Uterus (tissue), 2 donors: ENCODE measurements at regions not wholly inside any gene's neighbourhood (a gene's known extent, or its start where the extent isn't known, plus 50 kb on each side); places are given as distances from the start of the nearest gene placed in this dataset.

Experiments used
- POLR2A ChIP-seq, 2 donors: fragments of 450-650 bp; IDR thresholded peaks; one replicate each; pipeline ENCODE4 v1.6.1; 2016; ENCODE audit warnings: antibody characterized with exemption in 2 of 2, mild to moderate bottlenecking in 1 of 2, moderate library complexity in 1 of 2
- TF ChIP-seq, protein P1 (sequence below), 4 experiments: fragments of 200-600 bp in 2 of 4; fragments of 450-650 bp in 2 of 4; sonication (generic) in 2 of 4; IDR thresholded peaks; one replicate each; pipeline ENCODE4 v1.5.1; 2016 to 2019; ENCODE audit warnings: antibody characterized with exemption in 4 of 4, mild to moderate bottlenecking in 2 of 4, moderate library complexity in 1 of 4

DNA sequence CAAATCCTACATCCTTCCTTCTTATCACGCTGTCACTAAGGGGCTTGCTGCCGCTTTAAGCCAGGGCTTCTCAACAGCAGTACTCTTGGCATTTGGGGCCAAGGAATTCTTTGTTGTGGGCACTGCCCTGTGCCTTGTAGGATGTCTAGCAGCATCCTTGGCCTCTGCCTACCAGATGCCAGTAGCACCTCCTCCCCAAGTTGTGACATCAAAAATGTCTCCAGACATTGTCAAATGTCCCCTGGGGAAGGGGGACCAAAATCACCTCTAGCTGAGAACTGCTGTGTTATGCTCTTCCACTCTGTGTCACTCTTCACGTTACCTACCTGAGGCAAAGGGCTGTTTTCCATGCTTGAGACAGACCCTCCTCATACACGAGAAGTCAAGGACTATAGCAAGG, 400.3 kb upstream of the POU3F1 start:
- TF ChIP-seq, protein P1, sequence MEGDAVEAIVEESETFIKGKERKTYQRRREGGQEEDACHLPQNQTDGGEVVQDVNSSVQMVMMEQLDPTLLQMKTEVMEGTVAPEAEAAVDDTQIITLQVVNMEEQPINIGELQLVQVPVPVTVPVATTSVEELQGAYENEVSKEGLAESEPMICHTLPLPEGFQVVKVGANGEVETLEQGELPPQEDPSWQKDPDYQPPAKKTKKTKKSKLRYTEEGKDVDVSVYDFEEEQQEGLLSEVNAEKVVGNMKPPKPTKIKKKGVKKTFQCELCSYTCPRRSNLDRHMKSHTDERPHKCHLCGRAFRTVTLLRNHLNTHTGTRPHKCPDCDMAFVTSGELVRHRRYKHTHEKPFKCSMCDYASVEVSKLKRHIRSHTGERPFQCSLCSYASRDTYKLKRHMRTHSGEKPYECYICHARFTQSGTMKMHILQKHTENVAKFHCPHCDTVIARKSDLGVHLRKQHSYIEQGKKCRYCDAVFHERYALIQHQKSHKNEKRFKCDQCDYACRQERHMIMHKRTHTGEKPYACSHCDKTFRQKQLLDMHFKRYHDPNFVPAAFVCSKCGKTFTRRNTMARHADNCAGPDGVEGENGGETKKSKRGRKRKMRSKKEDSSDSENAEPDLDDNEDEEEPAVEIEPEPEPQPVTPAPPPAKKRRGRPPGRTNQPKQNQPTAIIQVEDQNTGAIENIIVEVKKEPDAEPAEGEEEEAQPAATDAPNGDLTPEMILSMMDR (IDR thresholded peaks at IDR 0.05), result no peak
- TF ChIP-seq POLR2A (IDR thresholded peaks at IDR 0.05), result no peak
